SKM-1 (cell line): ENCODE measurements at regions not wholly inside any gene's neighbourhood (a gene's known extent, or its start where the extent isn't known, plus 50 kb on each side); places are given as distances from the start of the nearest gene placed in this dataset.

Experiments used
- DNase-seq: peaks from one replicate; lab custom pipeline; 2025; ENCODE audit not compliant: unreplicated experiment; lab: John Stamatoyannopoulos, UW

DNA sequence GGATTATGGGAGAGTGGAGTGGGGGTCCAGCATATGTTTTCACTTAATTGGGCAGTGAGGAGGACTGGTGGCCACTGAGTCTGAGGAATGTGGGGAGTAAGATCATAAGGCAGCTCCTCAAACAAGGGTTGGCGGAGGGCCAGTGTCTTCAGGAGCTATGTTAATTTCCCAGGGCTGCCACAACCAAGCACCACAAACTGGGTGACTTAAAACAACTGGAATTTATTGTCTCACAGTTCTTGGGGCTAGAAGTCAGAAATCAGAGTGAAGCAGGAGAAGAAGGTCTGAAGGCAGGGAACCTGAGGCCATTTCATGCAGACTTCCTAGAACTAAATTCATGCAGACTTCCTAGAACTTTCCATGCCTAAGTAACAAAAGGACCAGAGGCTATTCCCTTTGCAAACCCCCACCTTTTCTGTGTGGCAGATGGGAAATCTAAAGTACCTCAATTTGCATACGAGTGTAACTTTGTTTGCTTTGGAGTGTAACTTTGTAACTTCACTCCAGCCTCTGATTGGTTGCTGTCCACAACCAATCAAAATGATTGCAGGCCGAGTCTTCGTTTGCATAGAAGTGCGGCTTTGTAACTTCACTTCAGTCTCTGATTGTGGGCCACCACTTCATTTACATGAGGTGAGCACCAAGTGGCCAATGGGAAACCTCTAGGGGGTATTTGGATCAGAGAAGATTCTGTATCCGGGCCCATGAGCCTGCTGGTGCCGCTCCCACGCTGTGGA, 50.5 kb upstream of the ZBED5 start:
- no peak for DNase-seq
